ENCODE measurements at regions not wholly inside any gene's neighbourhood (a gene's known extent, or its start where the extent isn't known, plus 50 kb on each side); places are given as distances from the start of the nearest gene placed in this dataset.

DNA sequence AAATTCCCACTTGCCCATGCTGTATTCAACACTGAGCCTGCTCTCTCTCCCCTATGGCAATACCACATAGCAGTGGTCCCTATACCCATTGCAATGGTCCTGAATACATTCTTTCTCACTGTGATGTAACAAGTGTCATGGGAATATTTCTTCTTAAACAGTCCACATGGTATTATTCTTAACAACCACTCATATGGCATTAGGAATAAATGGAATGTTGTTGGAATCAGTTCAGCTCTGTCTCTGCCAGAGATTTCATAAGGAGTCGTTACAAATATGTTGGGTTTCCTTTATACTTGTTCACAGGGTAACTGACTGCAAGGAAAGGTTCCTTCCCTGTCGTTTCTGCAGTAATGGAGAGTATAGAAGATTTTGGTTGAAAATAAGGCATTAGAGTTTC lies 128.3 kb upstream of the SPATA13 start:
- no peak overlapping the region for H3K4me3 ChIP-seq
- H3K27me3 ChIP-seq, result no peaks in the 10 kb centered on the region
- H3K4me1 ChIP-seq, result peaks cover 41% of the 10 kb centered on the region
- intact Hi-C loops (cut with DNase I), result no loop called here
- H3K9me3 ChIP-seq, result no peaks in the 10 kb centered on the region
- TF ChIP-seq POLR2AphosphoS5 (IDR thresholded peaks at IDR 0.05; ENCODE audit: insufficient read depth in 1 of 2, low read depth in 1 of 2), result no peak
- TF ChIP-seq POLR2A (IDR thresholded peaks at IDR 0.05), result no peak
- TF ChIP-seq, protein P1, sequence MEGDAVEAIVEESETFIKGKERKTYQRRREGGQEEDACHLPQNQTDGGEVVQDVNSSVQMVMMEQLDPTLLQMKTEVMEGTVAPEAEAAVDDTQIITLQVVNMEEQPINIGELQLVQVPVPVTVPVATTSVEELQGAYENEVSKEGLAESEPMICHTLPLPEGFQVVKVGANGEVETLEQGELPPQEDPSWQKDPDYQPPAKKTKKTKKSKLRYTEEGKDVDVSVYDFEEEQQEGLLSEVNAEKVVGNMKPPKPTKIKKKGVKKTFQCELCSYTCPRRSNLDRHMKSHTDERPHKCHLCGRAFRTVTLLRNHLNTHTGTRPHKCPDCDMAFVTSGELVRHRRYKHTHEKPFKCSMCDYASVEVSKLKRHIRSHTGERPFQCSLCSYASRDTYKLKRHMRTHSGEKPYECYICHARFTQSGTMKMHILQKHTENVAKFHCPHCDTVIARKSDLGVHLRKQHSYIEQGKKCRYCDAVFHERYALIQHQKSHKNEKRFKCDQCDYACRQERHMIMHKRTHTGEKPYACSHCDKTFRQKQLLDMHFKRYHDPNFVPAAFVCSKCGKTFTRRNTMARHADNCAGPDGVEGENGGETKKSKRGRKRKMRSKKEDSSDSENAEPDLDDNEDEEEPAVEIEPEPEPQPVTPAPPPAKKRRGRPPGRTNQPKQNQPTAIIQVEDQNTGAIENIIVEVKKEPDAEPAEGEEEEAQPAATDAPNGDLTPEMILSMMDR (IDR thresholded peaks at IDR 0.05), result no peak
- DNase-seq (ENCODE audit: extremely low spot score in 2 of 2), result no peak
- H3K27ac ChIP-seq, result peak overlapping the region; percentile 76
- no peaks in the 10 kb centered on the region for H3K36me3 ChIP-seq

DNA sequence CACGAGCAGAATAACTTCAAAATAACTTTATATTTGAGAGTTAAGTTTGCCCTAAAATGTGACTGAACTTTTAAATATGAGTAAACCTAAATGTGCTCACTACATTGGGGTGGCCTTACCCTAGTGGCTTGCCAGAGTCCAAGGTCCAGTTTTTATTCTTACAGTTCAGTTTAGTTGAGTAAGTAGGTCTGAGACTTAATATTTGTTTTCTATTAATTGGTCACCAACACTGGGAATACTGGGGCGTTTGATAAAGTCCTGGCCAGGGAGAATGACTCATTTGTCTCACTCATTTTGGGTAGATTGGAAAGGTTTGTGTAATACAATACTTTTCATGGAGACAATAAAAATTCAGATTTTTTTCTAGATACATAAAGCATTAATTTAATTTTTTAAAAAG lies 127.8 kb upstream of the SPATA13 start:
- TF ChIP-seq, protein P1 (IDR thresholded peaks at IDR 0.05), result no peak
- no peak for TF ChIP-seq POLR2A (IDR thresholded peaks at IDR 0.05)
- no peak for TF ChIP-seq POLR2AphosphoS5 (IDR thresholded peaks at IDR 0.05; ENCODE audit: insufficient read depth in 1 of 2, low read depth in 1 of 2)
- Histone ChIP-seq H3K27me3 (no peaks in the 10 kb centered on the region), H3K36me3 (no peaks in the 10 kb centered on the region), H3K9me3 (no peaks in the 10 kb centered on the region), H3K4me3 (no peak overlapping the region), H3K27ac (peak overlapping the region; percentile 76), H3K4me1 (peaks cover 41% of the 10 kb centered on the region)
- intact Hi-C loops (cut with DNase I), result no loop called here
- DNase-seq (ENCODE audit: extremely low spot score in 2 of 2), result no peak

DNA sequence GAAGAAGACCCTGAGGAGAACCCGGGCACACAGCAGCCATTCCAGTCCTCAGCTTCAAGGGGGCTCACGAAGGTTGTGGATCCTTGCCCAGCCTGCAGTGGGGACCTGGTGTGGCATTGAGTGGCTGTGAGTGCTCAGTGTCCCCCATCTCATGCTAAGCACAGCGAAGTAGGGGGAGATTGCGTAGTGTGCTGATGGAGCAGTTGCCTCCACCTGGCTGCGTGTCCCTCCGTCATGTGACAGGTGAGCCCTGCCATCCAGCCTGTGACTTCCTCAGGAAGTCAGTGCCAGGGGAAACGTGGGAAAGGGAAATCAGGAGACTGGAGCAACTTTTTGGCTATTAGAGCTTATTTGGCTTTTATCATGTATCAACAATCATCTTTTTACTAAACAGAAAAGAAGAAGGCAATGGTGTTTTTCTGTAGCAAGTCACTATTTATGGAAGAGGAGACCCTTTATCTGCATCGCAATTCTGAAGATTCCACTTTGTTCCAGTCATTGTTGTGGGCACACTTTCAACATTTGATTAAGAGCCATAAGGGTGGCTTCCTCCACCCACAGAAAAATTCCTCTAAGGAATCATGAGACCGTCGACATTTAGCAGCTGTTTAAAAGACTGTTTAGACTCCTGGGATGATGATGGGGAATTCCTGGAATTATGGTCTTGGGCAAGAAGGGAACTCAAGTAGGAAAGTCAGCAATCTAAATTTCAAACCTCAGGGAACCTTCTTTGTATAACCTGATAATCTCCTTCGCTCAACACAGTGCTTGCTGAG lies 126.8 kb upstream of the SPATA13 start:
- TF ChIP-seq, protein P1 (IDR thresholded peaks at IDR 0.05), result no peak
- TF ChIP-seq POLR2AphosphoS5 (IDR thresholded peaks at IDR 0.05; ENCODE audit: insufficient read depth in 1 of 2, low read depth in 1 of 2), result no peak
- no peak for TF ChIP-seq POLR2A (IDR thresholded peaks at IDR 0.05)
- Histone ChIP-seq H3K36me3 (no peaks in the 10 kb centered on the region), H3K4me1 (peaks cover 48% of the 10 kb centered on the region), H3K4me3 (no peak overlapping the region), H3K9me3 (no peaks in the 10 kb centered on the region), H3K27me3 (no peaks in the 10 kb centered on the region), H3K27ac (peak overlapping the region; percentile 76)
- intact Hi-C loops (cut with DNase I), result no loop called here
- DNase-seq (ENCODE audit: extremely low spot score in 2 of 2), result no peak

DNA sequence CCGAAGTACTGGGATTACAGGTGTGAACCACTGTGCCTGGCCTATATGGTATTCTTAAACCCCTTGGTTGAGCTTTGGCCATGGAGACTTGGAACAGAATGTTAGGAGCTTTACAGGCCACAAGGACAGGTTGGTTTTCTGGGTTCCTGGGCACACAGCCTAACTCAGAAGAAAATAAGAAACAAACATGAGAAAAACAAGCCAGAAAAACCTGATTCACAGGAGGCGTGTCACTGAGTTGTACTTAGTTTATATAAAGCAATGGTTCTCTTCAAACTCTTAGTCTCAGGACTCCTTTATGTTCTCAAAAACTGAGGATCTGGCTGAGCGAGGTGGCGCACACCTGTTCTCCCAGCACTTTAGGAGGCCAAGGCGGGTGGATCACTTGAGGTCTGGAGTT lies 125.1 kb upstream of the SPATA13 start:
- intact Hi-C loops (cut with DNase I), result no loop called here
- TF ChIP-seq POLR2AphosphoS5 (IDR thresholded peaks at IDR 0.05; ENCODE audit: insufficient read depth in 1 of 2, low read depth in 1 of 2) (no peak), POLR2A (IDR thresholded peaks at IDR 0.05) (no peak)
- TF ChIP-seq, protein P1 (IDR thresholded peaks at IDR 0.05), result no peak
- Histone ChIP-seq H3K4me3 (no peak overlapping the region), H3K27ac (peak overlapping the region; percentile 76), H3K4me1 (peaks cover 54% of the 10 kb centered on the region), H3K27me3 (no peaks in the 10 kb centered on the region), H3K36me3 (no peaks in the 10 kb centered on the region), H3K9me3 (no peaks in the 10 kb centered on the region)
- DNase-seq (ENCODE audit: extremely low spot score in 2 of 2), result no peak

DNA sequence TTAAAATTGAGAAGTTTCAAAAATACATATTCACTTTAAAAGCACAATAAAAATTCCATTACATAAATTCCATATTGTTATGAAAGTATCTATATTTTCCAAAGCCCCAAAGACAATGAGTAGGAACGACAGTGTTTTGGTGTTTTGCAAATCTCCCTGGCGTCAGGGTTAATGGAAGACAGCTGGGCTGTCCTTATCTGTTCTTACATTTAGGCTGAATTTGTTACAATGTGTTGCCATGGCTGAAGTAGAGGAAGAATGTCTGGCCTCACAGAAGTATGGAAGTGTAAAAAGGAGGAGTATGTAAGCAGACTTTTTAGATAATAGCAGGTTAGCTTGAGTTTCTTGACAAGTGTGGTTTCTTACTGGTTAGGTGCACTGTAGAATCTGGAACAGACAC lies 124.4 kb upstream of the SPATA13 start:
- intact Hi-C loops (cut with DNase I), result no loop called here
- H3K27ac ChIP-seq, result peak overlapping the region; percentile 24
- no peaks in the 10 kb centered on the region for H3K36me3 ChIP-seq
- no peaks in the 10 kb centered on the region for H3K9me3 ChIP-seq
- H3K27me3 ChIP-seq, result no peaks in the 10 kb centered on the region
- no peak for DNase-seq (ENCODE audit: extremely low spot score in 2 of 2)
- TF ChIP-seq POLR2A (IDR thresholded peaks at IDR 0.05) (no peak), POLR2AphosphoS5 (IDR thresholded peaks at IDR 0.05; ENCODE audit: insufficient read depth in 1 of 2, low read depth in 1 of 2) (no peak)
- TF ChIP-seq, protein P1 (IDR thresholded peaks at IDR 0.05), result no peak
- peaks cover 54% of the 10 kb centered on the region for H3K4me1 ChIP-seq
- H3K4me3 ChIP-seq, result no peak overlapping the region
